Right ventricle myocardium inferior (tissue), 1 donor: ENCODE measurements at regions not wholly inside any gene's neighbourhood (a gene's known extent, or its start where the extent isn't known, plus 50 kb on each side); places are given as distances from the start of the nearest gene placed in this dataset.
"Not testable (repeated sequence)": the region's sequence is repeated elsewhere in the genome, so short reads cannot be mapped to it uniquely, and the experiment has no call there.

Experiments
- ATAC-seq: fragments of 200-7000 bp; cut with Tn5 transposase; one replicate; pipeline ENCODE4 v1.9.1; 2020; ENCODE audit warnings: mild to moderate bottlenecking, moderate library complexity
- DNase-seq: peaks from one replicate; pipeline ENCODE4 v3.0.0; 2021; ENCODE audit errors: missing footprints
- intact Hi-C: fragments of 100-400 bp; cut with DNase I; formaldehyde crosslinking; loops from one replicate; pipeline ENCODE4 v1.11.0; 2022
- donor health status: DM: no; HTN: yes; CAD: no; lungs with severe emphysema.

DNA sequence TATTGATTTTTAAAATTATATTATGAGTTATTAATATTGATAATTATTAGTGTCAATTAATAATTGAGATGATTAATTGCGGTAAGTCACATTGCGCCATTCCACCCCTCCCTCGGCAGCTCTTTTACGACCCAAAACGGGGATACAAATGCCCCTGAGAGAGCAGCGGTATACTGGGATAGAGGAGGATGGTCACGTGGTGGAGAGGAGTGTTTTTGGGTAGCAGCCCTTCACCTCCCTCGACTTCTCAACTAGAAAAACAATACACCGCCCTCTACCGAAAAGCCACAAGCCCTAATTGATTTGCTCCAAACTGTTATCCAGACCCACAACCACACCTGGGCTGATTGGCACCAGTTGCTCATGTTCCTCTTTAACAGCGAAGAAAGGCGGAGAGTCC, 71.0 kb downstream of the DAPL1 start:
- intact Hi-C loops, DNase-seq, ATAC-seq: not testable (repeated sequence)

DNA sequence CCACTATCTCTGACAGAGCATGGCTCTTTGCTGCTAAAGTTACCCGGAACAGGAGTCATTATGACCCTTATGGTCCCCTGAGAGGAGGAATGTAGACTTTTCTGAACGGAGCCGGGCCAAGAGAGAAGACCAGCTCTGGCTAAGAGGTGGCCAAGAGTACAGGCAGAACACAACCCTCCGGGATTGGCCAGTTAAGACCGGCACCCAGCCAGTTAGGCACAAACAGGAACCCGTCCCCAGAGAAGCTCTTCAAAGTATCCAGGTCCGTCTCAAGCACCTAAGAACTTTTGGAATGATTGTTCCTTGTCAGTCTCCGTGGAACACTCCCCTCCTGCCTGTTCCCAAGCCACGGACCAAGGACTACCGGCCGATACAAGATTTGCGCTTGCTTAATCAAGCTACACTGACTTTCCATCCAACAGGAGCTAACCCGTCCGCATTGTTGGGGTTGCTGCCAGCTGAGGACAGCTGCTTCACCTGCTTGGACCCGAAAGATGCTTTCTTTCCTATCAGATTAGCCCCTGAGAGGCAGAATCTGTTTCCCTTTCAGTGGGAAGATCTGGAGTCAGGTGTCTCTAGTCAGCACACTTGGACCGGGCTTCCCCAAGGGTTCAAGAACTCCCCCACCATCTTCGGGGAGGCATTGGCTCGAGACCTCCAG, 72.5 kb downstream of the DAPL1 start:
- ATAC-seq, DNase-seq, intact Hi-C loops: not testable (repeated sequence)

DNA sequence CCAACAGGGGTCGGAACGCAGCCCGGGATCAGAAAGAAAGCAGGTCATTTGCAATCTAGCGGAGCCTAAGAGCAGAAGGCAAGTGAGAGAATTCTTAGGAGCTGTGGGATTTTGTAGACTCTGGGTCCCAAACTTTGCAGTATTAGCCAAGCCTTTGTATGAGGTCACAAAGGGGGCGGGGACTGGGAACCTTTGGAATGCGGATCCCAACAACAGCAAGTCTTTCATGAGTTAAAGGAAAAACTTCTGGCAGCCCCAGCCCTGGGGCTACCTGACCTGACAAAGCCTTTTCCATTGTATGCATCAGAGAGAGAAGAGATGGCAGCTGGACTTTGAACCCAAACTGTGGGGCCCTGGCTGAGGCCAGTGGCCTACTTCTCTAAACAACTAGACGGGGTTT, 73.3 kb downstream of the DAPL1 start:
- intact Hi-C loops, DNase-seq, ATAC-seq: not testable (repeated sequence)

DNA sequence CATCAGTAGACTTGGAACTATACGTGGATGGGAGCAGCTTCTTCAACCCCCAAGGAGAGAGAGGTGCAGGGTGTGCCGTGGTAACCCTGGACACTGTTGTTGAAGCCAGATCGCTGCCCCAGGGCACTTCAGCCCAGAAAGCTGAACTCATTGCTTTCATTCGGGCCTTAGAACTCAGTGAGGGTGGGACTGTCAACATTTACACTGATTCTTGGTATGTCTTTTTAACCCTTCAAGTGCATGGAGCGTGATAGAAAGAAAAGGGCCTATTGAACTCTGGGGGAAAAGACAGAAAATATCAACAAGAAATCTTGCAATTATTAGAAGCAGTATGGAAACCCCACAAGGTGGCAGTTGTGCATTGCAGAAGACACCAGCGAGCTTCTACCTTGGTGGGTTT, 74.0 kb downstream of the DAPL1 start:
- intact Hi-C loops, DNase-seq, ATAC-seq: not testable (repeated sequence)

DNA sequence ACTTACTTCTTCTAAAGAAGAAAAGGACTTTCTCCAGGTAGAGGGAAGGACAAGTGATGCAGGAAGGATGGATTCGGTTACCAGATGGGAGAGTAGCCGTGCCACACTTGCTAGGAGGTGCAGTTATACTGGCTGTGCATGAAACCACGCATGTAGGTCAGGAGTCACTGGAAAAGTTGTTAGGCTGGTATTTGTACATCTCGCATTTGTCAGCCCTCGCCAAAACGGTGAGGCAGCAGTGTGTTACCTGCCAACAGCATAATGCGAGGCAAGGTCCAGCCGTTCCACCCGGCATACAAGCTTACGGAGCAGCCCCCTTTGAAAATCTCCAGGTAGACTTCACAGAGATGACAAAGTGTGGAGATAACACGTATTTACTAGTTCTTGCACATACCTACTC, 74.5 kb downstream of the DAPL1 start:
- DNase-seq, intact Hi-C loops, ATAC-seq: not testable (repeated sequence)

DNA sequence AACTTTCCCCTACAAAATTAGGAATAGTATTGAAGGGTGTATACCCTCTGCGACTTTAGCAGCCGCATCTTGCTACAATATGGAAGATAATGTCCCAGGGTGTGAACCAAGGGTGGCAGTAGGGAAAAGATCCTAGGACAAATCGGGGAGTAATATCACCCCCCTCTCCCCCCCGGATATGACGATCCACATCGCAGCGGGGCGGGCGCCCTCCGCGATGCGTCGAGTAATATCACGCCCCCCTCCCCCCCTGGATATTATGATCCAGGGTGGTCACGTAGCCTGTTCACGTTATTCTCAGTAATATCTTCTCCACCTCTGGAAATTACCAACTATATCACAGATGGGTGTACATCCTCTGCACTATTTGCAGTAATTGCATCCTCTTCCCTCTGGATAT, 82.9 kb downstream of the DAPL1 start:
- intact Hi-C loops, result no loop called here
- no peak for DNase-seq
- ATAC-seq, result no peak

DNA sequence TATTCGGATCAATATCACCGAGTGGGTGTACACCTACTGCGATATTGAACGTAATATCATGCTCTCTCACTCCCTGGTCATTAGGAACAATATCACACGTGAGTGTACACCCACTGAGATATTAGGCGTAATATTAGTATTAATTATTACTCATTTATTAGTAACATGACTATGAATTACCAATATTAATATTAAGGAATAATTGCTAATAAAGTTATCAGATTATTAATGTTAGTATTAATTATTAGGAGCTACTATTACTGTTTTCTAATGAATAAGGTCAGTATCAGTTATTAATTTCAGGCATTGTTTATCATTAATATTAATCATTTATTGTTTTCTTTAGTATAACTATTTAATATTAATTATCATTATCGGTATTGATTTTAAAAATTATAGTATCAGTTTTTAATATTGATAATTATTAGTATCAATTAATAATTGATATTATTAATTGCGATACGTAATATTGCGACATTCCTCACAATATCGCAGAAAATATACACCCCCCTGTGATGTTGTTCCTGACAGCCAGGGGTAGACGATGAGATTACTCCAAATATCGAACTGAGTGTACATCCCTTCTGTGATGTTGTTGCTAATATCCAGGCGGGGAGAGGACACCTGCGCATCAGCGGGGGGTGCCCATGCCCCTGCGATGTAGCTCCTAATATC, 84.2 kb downstream of the DAPL1 start:
- DNase-seq (no peak), ATAC-seq (no peak)
- intact Hi-C loops, result no loop called here

DNA sequence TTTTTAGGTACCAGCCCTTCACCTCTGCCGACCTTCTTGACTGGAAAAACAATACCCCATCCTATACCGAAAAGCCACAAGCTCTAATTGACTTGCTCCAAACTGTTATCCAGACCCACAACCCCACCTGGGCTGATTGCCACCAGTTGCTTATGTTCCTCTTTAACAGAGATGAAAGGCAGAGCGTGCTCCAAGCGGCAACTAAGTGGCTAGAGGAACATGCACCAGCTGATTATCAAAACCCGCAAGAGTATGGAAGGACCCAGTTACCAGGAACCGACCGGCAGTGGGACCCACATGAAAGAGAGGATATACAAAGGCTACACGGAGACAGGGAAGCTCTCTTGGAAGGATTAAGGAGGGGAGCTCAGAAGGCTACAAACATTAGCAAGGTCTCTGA, 86.1 kb upstream of the TANC1 start:
- DNase-seq (no peak), ATAC-seq (no peak)
- intact Hi-C loops, result no loop called here

DNA sequence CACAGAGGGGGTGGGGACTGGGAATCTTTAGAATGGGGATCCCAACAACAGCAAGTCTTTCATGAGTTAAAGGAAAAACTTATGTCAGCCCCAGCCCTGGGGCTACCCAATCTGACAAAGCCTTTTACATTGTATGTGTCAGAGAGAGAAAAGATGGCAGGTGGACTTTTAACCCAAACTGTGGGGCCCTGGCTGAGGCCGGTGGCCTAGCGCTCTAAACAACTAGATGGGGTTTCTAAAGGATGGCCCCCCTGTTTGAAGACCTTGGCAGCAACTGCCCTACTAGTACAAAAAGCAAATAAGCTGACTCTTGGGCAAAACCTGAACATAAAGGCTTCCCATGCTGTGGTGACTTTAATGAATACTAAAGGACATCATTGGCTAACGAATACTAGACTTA, 83.9 kb upstream of the TANC1 start:
- ATAC-seq, intact Hi-C loops, DNase-seq: not testable (repeated sequence)

DNA sequence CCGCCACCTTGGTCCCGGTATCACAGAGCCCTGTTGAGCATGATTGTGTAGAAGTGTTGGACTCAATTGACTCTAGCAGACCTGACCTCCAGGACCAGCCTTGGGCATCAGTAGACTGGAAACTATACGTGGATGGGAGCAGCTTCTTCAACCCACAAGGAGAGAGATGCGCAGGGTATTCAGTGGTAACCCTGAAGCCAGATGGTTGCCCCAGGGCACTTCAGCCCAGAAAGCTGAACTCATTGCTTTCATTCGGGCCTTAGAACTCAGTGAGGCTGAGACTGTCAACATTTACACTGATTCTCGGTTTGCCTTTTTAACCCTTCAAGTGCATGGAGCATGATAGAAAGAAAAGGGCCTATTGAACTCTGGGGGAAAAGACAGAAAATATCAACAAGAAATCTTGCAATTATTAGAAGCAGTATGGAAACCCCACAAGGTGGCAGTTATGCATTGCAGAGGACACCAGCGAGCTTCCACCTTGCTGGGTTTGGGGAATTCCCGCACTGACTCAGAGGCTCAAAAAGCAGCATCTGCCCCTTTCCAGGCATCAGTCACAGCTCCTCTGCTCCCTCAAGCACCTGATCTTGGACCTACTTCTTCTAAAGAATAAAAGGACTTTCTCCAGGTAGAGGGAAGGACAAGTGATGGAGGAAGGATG, 83.3 kb upstream of the TANC1 start:
- DNase-seq, intact Hi-C loops, ATAC-seq: not testable (repeated sequence)

DNA sequence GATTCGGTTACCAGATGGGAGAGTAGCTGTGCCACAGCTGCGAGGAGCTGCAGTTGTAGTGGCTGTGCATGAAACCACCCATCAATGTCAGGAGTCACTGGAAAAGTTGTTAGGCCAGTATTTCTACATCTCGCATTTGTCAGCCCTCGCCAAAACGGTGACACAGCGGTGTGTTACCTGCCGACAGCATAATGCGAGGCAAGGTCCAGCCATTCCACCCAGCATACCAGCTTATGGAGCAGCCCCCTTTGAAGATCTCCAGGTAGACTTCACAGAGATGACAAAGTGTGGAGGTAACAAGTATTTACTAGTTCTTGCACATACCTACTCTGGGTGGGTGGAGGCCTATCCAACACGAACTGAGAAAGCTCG, 82.8 kb upstream of the TANC1 start:
- ATAC-seq, intact Hi-C loops, DNase-seq: not testable (repeated sequence)

DNA sequence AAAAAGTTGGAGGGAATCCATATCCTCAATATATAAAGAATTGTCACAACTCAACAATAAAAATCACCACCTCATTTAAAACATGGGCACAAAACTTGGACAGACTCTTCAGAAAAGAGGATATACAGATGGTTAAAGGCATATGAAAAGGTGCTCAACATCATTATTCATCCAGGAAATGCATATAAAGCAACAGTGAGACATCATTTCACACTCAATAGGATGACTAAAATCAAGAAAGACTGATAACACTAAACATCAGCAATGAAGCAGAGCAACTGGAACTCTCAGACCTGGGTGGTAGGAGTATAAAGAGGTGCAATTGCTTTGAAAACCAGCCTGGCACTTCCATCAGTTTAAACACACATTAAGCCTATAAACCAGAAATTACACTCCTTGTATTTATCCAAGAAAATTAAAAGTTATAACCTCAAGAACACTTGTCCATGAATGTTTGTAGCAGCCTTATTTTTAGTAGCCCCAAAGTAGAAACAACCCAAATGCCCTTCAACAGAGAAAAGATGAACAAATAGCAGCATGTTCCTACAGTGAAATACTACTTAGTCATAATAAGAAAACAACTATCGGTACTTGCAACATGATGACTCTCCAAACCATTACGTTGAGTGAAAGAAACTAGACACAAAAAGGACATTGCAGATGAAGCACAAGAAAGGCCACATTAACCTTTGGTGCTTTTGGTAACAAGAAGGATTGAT, 79.1 kb upstream of the TANC1 start:
- intact Hi-C loops, result no loop called here
- DNase-seq (no peak), ATAC-seq (no peak)

DNA sequence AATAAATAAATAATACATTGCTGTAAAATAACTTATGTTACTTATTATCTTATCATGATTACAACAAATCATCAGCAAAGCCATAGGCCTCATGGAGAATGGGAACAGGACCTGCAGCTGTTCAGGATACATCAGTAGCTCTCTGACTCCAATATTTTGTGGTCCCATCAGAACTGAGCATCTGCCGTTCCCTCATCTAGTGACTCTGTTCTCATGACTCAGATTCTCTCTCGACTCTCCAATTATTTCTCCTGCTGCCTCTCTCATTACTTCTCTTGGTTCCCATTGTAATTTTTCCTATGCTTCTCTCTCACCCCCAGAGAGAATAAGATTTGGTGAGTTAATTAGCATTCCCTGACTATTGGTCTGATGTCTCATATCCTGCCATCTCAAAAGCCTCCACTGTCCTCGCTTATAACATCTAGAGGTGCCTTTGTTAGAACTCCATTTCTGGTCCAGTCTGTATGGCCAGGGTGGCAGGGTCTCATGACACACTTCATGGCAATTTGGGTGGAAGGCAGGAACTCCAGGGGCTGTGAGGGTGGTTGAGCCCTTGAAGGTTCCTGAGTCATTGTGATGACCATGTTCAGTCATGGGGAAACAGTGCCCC, 78.0 kb upstream of the TANC1 start:
- no peak for DNase-seq
- ATAC-seq, result no peak
- intact Hi-C loops, result no loop called here

DNA sequence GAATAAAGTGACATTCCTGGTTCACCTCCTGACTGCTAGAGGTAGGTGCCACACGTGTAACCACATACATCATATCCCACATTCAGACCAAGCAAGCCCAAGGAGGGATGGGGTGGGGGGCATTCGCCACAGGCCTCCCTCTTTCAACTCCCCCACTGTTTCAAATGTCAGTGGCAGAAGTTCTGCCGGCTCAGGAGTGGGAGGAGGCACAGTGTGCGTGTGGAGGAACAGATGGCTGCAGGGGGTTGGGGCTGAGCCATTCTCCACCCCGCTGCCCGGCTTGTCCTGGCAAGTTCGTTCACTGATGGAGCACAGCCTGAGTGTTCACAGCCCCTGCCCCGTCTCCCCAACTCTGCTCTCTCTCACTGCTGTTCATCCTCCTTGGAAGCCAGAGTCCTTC, 75.4 kb upstream of the TANC1 start:
- intact Hi-C loops, result no loop called here
- ATAC-seq, result no peak

DNA sequence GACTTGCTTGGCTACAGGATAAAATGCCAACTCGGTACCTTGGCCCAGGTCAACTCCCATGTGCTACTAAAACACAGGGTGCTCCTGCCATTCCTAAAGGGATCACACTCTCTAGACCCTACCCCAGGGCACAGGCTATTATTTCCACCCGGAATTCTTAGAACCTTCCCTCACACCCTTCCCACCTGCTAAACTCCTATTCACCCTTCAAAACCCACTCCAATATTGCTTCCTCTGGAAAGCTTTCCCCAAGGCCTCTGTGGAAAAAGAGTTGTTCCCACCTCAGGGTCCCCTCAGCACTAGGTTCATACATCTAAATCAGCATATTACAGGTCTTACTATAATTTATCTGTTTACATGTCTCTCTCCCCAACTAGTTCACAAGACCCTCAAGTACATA, 75.0 kb upstream of the TANC1 start:
- no peak for DNase-seq
- no peak for ATAC-seq
- intact Hi-C loops, result no loop called here

More for the DNA sequence above, 75.4 kb upstream of the TANC1 start:
- no peak for DNase-seq

DNA sequence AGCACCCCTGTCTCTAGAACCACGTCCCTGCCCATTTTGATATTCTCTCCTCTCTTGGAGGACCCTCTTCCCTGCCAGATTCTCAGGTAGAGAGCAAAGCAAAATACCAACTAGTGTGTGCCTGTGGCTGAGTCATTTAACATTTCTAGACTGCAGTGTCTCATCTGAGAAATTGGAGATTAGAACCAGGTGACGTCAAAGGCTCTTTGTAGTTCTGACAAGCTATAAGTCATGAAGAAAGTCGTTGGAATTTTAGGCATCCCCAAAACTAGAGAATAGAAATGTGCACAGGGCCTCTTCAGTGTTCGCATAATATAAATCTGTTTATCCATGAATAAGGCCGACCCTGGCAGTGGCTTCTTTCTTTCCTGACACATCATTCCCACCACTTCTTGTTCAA, 74.4 kb upstream of the TANC1 start:
- no peak for DNase-seq
- intact Hi-C loops, result no loop called here
- ATAC-seq, result no peak

DNA sequence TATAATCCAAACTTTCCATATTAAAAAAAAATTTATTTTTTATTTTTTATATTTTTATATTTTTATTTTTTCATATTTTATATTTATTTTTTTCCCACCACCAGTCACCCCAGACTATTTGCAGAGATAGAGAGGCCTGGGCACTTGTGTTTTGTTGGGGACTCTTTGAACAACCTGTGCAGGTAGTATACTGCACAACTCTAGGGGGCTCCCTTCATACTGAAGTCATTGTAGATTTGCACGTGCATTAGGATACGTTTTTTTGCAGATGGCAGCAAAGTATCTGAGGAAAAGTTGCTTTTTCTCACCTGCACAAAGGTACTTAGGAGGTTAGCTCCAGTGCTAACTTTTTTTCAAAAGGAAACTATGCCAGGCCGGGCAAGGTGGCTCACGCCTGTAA, 73.9 kb upstream of the TANC1 start:
- ATAC-seq, result no peak
- intact Hi-C loops, result no loop called here

DNA sequence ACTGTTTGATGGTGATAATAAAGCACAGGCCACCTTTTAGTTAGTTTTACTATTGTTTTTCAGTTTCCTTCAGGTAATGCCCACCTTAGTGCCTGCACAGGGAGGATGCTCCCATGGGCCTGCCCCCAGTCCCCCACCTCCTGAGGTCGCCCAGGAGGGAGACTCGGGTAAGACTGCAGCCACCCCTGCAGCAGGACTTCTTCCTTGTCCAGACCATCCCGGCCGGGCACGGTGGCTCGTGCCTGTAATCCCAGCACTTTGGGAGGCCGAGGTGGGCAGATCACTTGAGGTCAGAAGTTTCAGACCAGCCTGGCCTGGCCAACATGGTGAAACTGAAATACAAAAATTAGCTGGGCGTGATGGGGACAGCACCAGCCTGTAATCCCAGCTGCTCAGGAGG, 68.1 kb upstream of the TANC1 start:
- no peak for DNase-seq
- ATAC-seq, result no peak
- intact Hi-C loops, result loop anchor here (5.0 kb wide), 2 partner anchors 67 to 287 kb away; partner anchors contain the start of gene TANC1

More for the DNA sequence above, 73.9 kb upstream of the TANC1 start:
- DNase-seq, result no peak

DNA sequence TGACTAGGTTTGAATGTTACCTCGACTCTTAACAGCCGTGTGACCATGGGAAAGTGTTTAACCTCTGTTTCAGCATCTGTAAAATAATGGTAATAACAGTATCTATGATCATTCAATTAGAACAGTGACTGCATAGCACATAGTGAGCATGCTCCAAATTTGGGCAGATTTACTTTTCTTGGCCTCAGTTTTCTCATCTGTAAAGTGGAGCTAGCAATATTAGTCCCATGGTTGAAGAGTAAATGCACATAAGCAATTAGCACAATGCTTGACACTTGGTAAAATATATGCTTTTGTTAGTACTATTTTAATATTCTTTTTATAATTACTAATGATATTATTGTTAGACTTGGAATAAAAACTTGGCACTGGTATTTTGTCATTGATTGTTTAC, 66.4 kb upstream of the TANC1 start:
- intact Hi-C loops, result loop anchor here (5.0 kb wide), 2 partner anchors 65 to 285 kb away; partner anchors contain the start of gene TANC1
- ATAC-seq, result no peak
- DNase-seq, result no peak
